ENCODE measurements at regions not wholly inside any gene's neighbourhood (a gene's known extent, or its start where the extent isn't known, plus 50 kb on each side); places are given as distances from the start of the nearest gene placed in this dataset.

- TF ChIP-seq TARDBP (IDR thresholded peaks at IDR 0.05) (no peak), BHLHE40 (IDR thresholded peaks at IDR 0.05; ENCODE audit: borderline replicate concordance) (no peak), L3MBTL2 (conservative IDR thresholded peaks at IDR 0.05) (no peak), ELF4 (IDR thresholded peaks at IDR 0.05) (no peak), ARNT (IDR thresholded peaks at IDR 0.05) (no peak), SP1 (IDR thresholded peaks at IDR 0.05) (no peak), SUZ12 (IDR thresholded peaks at IDR 0.05) (no peak), FOXK2 (IDR thresholded peaks at IDR 0.05) (no peak), NFRKB (IDR thresholded peaks at IDR 0.05) (no peak), CTBP1 (IDR thresholded peaks at IDR 0.05; ENCODE audit: borderline replicate concordance) (no peak), FOXM1 (IDR thresholded peaks at IDR 0.05; ENCODE audit: borderline replicate concordance) (no peak), PKNOX1 (IDR thresholded peaks at IDR 0.05) (no peak), HDGF (IDR thresholded peaks at IDR 0.05; ENCODE audit: borderline replicate concordance) (no peak), FOXA1 (IDR thresholded peaks at IDR 0.05) (no peak)
These were observed 120.7 kb upstream of the TENM4 start for GRCh38 chr11:79561496-79561895.
